ENCODE measurements at regions not wholly inside any gene's neighbourhood (a gene's known extent, or its start where the extent isn't known, plus 50 kb on each side); places are given as distances from the start of the nearest gene placed in this dataset.
A peak's percentile ranks its signal among the peaks of the same experiment; 100 is the strongest.
"Not testable (repeated sequence)": the region's sequence is repeated elsewhere in the genome, so short reads cannot be mapped to it uniquely, and the experiment has no call there.

DNA sequence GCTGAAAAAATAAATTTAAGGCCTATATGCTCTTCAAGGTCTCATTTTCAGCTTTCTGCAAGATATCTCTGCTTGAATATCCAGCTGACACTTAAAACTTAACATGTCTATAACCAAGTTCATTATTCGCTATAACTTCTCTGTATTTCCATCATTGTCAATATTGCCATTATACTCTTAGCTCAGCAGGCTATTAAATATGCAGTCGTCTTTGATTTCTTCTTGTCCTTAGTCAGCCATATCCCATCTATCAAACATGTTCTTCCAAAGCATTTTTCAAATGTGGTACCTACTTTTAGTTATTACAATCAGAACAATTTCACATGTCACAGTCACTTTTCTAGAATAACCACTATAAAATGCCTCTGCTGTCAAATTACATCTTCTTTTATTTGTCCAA is 1364.1 kb downstream of the ARAP2 start:
- no peak for DNase-seq (ENCODE audit: low read depth in 3 of 3, low spot score in 2 of 3)

DNA sequence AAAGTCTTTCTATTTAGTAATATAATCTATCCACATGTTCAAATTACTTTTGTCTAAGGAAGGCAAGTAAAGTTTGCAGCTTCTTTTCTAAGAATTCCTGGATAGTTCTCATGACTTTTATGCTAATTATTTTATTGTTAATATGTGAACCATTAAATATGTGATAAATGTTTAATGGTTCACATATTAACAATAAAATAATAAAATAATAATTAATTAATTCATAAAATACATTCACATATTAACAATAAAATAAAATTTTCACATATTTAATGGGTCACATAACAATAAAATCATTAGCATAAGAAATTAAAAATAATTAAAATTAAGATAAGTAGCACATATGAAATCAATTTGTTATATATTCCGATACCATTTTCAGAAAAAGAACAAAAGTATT is 1352.4 kb downstream of the ARAP2 start:
- no peak for DNase-seq (ENCODE audit: low read depth in 3 of 3, low spot score in 2 of 3)

DNA sequence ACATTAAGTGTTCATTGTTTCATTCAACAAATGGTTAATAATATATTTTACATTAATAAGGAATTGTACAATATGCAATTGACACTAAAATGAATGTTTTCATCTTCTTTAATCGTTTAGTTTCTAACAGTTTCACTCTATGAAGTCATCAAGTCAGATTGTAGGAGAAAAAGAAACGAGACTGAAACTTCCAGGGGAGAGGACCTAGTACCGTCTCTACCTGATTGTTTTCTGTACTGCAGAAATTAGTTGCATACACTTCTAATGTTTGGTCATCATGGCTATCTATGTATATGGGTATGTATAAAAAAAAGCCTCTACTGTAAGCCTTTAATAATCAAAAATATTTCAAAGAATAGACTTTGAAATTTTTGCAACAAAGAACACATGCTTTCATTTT is 1350.9 kb downstream of the ARAP2 start:
- no peak for DNase-seq (ENCODE audit: low read depth in 3 of 3, low spot score in 2 of 3)

DNA sequence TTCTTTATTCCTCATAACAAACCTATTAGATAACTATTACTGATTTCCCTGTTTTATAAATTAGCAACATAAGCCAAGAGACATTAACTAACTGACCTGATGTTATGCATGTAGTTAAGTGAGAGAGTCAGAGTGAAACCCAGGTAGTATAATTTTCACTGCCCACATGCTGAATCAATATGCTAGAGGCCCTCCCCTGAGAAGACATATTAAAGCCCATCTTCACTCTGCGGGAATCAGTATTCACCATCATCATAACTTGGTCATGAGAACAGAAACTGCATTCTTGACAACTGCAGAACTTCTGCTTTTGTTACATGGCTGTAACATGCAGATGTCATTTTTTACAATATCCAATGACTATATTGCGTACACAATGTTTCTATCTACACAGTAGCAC is 1324.3 kb downstream of the ARAP2 start:
- no peak for DNase-seq (ENCODE audit: low read depth in 3 of 3, low spot score in 2 of 3)

DNA sequence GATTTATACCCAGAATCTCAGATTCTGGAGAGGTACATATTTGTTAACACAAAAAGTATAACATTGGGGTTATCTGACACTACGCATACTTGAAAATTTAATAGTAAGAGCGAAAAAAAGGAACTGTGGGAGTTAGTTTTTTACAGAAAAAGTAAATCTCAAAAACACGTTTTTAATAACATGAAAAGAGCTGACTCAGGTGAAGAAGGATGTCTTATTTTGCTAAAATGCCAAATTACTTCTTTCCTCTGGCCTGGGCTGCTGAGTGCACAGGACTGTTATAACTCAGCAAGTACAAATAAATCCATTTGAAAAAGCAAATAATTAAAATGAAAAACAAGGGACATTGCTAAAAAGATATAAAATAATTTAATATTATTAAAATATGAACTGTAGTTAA is 1322.9 kb downstream of the ARAP2 start:
- no peak for DNase-seq (ENCODE audit: low read depth in 3 of 3, low spot score in 2 of 3)

DNA sequence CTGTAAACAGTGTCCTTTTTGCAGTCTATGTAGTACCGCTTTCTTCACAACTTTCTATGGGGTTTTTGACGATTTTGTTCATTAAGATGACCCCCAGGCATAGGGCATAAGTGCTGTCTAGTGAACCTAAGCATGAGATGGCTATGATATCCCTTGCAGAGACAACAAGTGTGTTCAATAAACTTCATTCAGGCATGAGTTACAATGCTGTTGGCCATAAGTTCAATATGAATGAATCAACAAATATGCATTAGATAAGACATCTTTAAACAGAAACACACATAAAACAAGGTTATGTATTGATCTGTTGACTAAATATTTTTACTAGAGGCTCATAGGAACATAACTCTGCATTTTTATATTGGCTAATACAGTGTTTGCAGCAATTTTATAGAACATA is 1322.0 kb downstream of the ARAP2 start:
- DNase-seq (ENCODE audit: low read depth in 3 of 3, low spot score in 2 of 3), result no peak

DNA sequence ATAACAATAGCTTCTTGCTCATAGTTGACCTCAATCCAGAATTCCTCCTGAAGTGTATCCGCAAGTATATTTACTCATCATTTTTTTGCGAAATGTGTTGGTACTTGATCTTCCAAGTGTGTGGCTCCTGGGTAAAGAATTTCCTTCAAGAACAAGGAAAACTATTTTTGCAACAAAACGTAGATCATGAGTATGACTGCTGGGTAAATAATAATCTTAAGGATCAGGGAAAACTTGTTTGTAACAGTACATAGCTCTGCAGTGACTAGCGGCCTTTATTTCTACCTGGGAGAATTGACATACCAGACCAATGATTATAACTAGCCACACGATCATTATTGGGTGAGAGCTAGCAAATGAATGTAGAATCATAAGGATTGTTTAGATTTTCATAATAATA is 1311.7 kb downstream of the ARAP2 start:
- no peak for DNase-seq (ENCODE audit: low read depth in 3 of 3, low spot score in 2 of 3)

DNA sequence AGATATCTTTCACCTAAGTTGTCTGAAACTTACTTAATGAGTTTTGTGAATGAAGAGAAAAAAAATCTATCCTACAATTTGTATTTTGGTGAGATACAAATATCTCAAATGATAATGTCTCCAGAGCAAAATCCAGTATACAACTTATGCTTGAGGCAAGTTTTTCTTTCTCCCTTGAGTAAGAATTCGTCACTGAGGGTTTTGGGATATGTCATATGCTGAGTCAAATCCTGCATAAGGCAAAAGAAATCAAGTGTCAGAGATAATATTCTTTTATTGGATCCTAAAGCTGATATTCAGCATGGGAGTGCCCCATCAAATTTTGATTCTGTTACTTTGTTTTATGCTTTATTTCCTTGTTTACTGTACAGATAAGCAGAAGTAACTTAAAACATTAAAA is 1308.6 kb downstream of the ARAP2 start:
- DNase-seq (ENCODE audit: low read depth in 3 of 3, low spot score in 2 of 3), result no peak

DNA sequence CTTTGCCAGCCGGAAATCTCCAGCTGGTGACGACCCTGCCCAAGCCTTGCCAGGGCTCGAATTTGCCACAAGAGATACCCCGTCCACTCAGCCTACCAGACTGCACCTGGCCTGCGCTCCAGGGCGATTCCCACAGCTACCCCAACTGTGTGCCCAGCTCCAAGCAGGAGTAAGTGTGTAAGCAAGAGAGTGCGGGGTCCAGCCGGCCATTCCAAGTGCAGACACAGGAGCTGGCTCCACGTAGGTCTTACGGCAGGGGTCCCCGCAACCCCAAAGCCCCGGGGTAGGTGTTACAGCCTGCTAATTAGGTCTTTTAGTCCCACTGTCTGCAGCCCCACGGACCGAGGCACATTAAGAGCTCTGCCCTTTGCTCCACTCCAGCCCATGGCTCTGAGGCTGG is 1305.2 kb downstream of the ARAP2 start:
- no peak for DNase-seq (ENCODE audit: low read depth in 3 of 3, low spot score in 2 of 3)

DNA sequence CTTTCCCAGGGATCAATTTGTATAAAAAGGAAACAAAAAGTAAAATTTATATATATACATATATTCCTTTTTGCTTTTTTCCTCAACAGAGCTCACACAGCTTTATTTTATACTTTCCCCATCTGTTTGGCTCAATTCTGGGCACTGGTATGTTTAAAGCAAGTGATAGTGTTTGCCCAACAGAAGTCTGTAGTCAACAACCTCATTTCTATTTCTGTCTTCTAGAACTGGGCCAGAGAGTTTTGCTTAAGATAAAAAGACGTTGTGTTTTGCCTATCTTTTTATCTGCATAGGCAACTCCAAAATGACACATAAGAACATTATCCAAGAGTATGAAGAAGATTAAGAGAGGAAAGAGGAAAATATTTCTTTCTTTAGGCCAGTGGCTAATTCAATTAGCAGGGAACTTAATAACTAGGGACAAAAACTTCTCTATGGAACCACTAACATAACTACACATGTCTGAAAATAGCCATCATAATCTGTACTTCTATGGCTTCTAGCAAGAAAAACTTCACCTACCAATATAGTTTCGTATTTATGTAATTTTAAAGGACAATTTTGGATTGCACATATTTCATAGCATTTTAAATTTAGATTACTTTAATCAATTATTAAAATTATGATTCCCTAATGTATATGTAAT is 1300.5 kb downstream of the ARAP2 start:
- no peak for DNase-seq (ENCODE audit: low read depth in 3 of 3, low spot score in 2 of 3)

DNA sequence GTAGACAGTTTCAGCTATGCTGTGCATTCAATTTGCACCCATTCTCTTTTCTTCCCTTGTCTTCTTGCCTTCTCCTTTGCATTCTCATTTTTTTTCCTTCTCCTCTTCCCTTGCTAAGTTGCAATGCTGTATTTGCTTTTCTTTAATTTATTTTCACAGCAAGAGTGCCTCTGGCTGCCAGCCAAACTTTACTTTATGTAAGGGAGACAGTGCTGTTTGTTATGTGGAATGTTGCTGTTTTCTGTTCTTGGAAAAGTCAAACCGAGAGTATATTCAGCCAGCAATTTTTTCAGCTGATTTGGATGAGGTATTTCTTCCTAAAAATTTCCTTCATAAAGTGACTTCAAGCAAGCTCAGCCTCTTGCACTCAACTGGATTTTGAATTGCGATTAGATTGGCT is 1293.4 kb downstream of the ARAP2 start:
- DNase-seq (ENCODE audit: low read depth in 3 of 3, low spot score in 2 of 3), result peak in 1 of 3 donors; percentile 3

DNA sequence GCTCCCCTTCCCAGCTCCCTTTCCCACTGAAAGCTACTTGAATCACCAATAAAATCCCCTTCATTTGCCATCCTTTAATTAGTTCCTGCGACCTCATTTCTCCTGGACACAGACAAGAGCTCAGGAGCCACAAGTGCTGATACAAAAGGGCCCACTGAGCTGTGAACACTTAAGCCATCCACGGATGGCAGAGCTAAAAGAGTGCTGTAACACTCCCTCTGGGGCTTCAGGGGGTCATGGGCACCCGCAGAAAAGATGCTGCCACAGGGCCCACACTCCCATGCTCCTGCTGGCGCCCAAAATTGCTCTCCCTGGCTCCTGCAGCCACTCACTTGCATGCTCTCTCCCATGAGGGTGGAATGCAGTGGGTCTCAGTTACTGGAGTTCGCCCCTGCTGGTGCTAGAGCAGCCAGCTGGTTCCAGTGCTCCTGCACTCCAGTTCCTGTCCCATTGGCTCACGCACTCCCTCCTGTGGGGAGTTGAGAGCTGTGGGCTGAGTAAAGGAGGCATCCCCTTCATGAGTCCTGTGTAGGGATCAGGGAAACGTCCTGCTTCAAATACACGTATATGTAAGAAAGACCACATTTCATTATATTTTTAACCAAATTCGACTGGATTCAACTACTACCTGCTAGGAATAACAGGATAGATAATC is 1291.0 kb downstream of the ARAP2 start:
- DNase-seq (ENCODE audit: low read depth in 3 of 3, low spot score in 2 of 3), result no peak

DNA sequence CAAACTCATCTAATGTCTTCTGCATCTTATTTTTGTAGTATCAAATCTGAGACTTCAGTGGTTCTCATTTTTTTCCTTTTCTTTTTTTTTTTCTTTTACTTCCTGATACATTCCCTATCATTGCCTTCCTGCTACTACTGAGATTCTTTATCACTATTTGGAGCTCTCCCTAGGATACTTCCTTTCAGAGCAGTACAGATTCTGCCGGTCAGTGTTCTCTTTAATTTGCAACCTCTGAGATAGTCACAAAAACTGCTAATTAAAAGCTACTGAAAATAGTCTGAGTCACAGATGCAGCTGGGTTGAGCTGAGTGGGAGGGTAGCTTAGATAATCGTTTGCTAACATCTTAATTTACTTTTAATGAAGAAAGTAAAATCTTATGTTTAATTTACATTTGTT is 1279.7 kb downstream of the ARAP2 start:
- DNase-seq (ENCODE audit: low read depth in 3 of 3, low spot score in 2 of 3), result no peak

DNA sequence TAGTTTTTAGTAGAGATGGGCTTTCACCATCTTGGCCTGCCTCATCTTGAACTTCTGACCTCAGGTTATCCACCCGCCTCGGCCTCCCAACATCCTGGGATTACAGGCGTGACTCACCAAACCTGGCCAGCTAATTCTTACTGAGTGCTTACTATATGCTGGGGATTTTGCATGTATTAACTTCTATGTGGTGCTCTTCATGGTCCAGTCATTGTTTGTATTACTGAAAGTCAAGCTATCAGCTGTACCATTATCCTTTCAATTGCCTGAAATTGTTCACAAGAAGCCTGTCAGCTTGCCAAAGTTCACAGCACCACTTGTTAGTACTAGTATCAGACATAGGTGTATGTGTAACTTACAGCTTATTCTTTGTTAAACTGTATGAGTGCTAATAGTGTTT is 1272.1 kb downstream of the ARAP2 start:
- no peak for DNase-seq (ENCODE audit: low read depth in 3 of 3, low spot score in 2 of 3)

DNA sequence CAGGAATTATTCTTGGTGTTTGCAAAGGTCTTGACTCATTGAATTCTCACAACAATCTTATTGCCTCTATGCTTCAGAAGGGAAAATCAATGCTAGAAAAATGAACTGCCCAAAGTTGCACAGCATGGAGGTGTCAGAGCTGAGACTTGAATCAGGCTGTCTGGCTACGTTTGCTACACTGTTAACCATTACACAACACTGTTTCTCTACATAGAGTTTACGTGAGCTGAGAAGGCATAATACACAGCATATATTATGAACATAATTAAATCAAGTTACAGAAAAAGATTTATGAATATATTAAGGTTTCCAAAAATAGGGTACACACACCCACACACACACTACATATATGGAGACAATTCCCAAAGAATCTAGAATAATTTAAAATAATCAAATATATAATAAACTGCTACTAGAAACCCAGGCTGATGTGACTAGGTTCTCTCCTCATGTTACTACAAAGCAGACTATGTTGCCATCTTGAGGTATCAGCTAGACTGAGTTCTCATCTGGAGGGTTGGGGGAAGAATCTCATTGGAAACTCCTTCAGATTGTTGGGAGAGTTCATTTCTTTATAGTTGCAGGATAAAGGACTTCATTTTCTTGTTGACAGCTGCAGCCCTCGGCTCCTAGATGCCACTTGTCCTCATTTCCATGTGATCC is 1270.5 kb downstream of the ARAP2 start:
- DNase-seq (ENCODE audit: low read depth in 3 of 3, low spot score in 2 of 3), result no peak

DNA sequence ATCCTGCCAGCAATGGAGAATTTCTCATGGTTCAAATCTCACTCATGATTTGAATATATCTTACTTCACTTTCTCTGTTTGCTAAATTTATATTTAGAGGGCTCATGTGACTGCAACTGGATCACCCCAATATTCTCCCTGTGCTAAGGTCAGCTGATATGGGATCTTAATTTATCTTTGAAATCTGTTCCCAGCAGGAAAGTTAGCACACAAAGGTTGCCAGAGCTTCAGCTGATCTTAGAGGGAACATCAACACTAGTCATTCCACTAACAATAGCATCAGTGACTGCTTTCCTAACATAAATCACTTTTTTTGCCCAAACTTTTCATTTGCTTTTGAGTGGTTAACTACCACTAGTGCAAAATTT is 1270.0 kb downstream of the ARAP2 start:
- no peak for DNase-seq (ENCODE audit: low read depth in 3 of 3, low spot score in 2 of 3)

DNA sequence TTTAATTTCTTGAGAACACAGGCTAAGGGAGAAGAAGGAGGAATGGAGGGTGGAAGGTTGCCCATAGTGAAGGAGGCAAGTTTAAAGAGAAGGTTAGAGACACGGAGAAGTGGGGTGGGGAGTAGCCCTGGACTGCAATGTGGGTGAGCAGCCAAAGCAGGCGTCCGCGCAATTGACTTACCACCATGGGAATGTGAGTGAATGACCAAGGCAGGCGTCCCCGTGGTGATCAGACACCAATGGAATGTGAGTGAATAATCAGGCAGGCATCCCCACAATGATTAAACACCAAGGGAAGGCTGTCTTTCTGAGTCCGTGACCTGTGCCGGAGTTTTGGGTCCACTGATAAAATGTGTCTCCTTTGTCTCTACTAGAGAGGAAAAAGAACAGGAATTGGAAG is 1223.1 kb downstream of the ARAP2 start:
- not testable (repeated sequence) for DNase-seq (ENCODE audit: low read depth in 3 of 3, low spot score in 2 of 3)

DNA sequence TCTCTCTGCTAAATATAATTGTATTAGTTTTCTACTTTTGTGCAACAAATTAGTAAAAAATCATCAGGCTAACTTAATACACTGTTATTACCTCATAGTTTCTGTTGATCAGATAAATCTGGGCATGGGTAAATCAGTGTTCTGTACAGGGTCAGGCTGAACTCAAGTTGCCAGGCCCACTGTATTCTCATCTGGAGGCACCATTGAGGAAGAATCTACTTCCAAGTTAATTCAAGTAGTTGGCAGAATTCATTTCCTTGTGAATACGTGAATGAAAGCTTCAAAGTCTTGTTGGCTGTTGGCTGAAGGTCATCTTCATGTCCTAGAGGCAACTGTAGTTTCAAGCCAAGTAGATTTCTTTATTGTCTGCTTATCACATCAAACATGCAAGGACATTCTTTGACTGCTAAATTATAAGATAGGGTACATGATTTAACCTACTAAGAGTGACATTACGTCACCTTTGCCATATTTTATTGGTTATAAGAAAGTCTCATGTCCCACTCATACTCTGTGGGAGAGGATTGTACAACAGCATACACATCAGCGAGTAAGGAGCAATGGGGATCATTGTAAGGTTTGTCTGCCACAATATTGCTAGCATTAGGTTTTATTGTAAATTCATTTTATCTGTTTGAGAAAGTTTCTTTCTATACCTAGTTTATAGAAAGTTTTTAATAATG is 1219.0 kb downstream of the ARAP2 start:
- DNase-seq (ENCODE audit: low read depth in 3 of 3, low spot score in 2 of 3), result no peak

DNA sequence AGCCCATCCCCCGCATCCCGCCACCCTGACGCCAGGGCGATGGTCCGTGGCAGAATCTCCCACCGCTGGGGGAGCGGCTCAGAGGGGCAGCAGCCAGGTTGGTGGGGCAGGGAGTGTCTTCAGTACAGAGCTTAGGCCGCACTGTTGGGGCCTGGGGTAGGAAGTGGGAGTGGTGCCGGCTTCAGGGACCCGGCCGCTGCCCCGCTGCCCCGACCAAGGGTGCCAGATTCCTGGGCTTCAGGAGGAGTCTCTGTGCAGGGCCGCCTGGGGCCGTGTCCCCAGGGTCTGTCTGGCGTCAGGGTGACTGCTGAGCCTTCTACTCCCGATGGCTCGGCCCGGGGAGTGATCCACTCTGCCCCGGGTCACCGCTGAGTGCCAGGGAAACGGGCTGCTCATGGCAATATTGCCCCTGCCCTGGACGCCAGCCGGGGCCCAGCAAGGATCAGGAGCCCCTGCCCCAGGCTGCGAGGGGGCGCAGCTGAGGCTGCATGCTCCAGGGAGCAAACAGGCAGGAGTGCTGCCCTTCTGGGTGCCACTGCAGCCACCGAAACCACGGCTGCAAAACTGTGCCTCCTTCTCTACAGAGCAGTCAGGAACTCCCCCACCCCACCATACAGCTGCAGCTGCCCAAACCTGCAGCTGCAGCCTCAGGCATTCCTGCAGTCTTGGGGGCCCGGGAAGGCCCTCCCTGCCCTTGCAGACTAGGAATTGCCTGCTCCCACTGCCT is 1206.1 kb downstream of the ARAP2 start:
- DNase-seq (ENCODE audit: low read depth in 3 of 3, low spot score in 2 of 3), result no peak

DNA sequence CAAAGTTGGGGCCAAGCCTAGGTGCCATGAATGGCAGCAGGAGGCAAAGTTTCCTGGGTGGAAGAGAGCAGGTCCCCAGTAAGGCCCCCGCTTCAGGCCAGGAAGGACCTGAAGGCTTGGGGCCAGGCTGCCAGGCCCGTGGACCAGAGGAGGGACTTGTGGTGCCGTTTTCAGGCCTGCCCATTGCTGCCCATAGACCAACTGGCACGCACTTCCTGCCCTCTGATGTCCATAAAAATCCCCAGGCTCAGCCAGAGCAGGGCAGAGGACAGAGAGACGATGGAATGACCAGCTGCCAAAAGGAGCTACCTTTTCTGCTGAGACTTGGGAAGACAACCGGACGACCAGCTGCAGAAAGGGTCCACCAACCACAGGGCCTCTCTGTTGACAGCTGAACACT is 1205.5 kb downstream of the ARAP2 start:
- no peak for DNase-seq (ENCODE audit: low read depth in 3 of 3, low spot score in 2 of 3)

DNA sequence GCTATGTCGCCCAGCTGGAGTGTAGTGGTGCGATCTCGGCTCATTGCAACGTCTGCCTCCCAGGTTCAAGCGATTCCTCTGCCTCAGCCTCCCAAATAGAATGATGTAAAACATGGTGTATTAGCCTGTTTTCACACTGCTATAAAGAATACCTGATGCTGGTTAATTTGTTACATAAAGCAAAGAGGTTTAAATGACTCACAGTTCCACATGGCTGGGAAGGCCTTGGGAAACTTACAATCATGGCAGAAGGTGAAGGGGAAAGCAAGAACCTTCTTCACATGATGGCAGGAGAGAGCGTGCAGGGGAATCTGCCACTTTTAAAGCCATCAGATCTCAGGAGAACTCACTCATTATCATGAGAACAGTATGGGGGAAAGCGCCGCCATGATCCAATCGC is 1191.8 kb downstream of the ARAP2 start:
- DNase-seq (ENCODE audit: low read depth in 3 of 3, low spot score in 2 of 3), result no peak

Measured in right renal cortex interstitium (tissue), 3 donors.